Osteoblast (primary cell): ENCODE measurements at regions not wholly inside any gene's neighbourhood (a gene's known extent, or its start where the extent isn't known, plus 50 kb on each side); places are given as distances from the start of the nearest gene placed in this dataset.

Source experiments
- DNase-seq: peaks from one replicate; pipeline ENCODE4 v3.0.0; 2011; ENCODE audit warnings: low spot score, mixed read lengths; ENCODE audit not compliant: insufficient read length; ENCODE audit errors: missing footprints
- H2AFZ ChIP-seq: 2 replicates; pipeline ENCODE4 v1.6.0; 2011; ENCODE audit warnings: mild to moderate bottlenecking, low read length
- H3K27ac ChIP-seq: 2 replicates; pipeline ENCODE4 v1.5.1; 2011; ENCODE audit warnings: mild to moderate bottlenecking, low read depth, low read length, moderate library complexity
- H3K27me3 ChIP-seq: 2 replicates; pipeline ENCODE4 v1.6.0; 2012; ENCODE audit warnings: mild to moderate bottlenecking, control low read depth, inconsistent platforms, low read length, moderate library complexity; ENCODE audit not compliant: insufficient read depth
- H3K36me3 ChIP-seq: 2 replicates; pipeline ENCODE4 v1.5.1; 2011; ENCODE audit warnings: mild to moderate bottlenecking, low read length, control low read depth, moderate library complexity; ENCODE audit not compliant: insufficient read depth
- H3K4me1 ChIP-seq: 2 replicates; pipeline ENCODE4 v1.5.1; 2011; ENCODE audit warnings: mild to moderate bottlenecking, low read length, control low read depth, moderate library complexity; ENCODE audit not compliant: insufficient read depth
- H3K4me2 ChIP-seq: 2 replicates; pipeline ENCODE4 v1.6.0; 2011; ENCODE audit warnings: mild to moderate bottlenecking, low read length; ENCODE audit not compliant: insufficient read depth
- H3K4me3 ChIP-seq: fragments of 200-600 bp; sonication (generic); 3 replicates; pipeline ENCODE4 v1.5.1; 2012; ENCODE audit warnings: mild to moderate bottlenecking, low read length, inconsistent platforms; ENCODE audit not compliant: insufficient read depth
- H3K79me2 ChIP-seq: 2 replicates; pipeline ENCODE4 v1.6.0; 2012; ENCODE audit warnings: mild to moderate bottlenecking, low read length, control low read depth, inconsistent platforms; ENCODE audit not compliant: insufficient read depth
- H3K9me3 ChIP-seq: 2 replicates; pipeline ENCODE4 v1.5.1; 2011; ENCODE audit warnings: low read depth, low read length, control low read depth
- H4K20me1 ChIP-seq: 2 replicates; pipeline ENCODE4 v1.6.0; 2012; ENCODE audit warnings: mild to moderate bottlenecking, low read length, control low read depth; ENCODE audit not compliant: insufficient read depth
- CTCF ChIP-seq: IDR thresholded peaks from 2 replicates; pipeline ENCODE4 v1.5.1; 2011; ENCODE audit warnings: mild to moderate bottlenecking, low read depth, low read length, moderate library complexity; ENCODE audit errors: extremely low read depth

- H3K9me3 ChIP-seq, result no peaks in the 10 kb centered on the region
- no peak overlapping the region for H3K27ac ChIP-seq
- no peak overlapping the region for H3K4me3 ChIP-seq
- H3K79me2 ChIP-seq, result no peaks in the 10 kb centered on the region
- no peaks in the 10 kb centered on the region for H3K27me3 ChIP-seq
- no peak overlapping the region for H3K4me2 ChIP-seq
- TF ChIP-seq CTCF, result no peak
- DNase-seq, result no peak
- H3K36me3 ChIP-seq, result no peaks in the 10 kb centered on the region
- H4K20me1 ChIP-seq, result no peaks in the 10 kb centered on the region
- H2AFZ ChIP-seq, result no peak overlapping the region
- no peaks in the 10 kb centered on the region for H3K4me1 ChIP-seq
These were observed 400.0 kb upstream of the FLRT2 start for GRCh38 chr14:85129921-85130320.

GRCh38 chr14:85131226-85131922, 398.6 kb upstream of the FLRT2 start:
- Histone ChIP-seq H3K27me3 (no peaks in the 10 kb centered on the region), H3K27ac (no peak overlapping the region), H4K20me1 (no peaks in the 10 kb centered on the region), H3K4me2 (no peak overlapping the region), H3K9me3 (no peaks in the 10 kb centered on the region), H3K36me3 (no peaks in the 10 kb centered on the region), H3K4me1 (no peaks in the 10 kb centered on the region), H3K79me2 (no peaks in the 10 kb centered on the region), H3K4me3 (no peak overlapping the region), H2AFZ (no peak overlapping the region)
- DNase-seq, result no peak
- TF ChIP-seq CTCF, result no peak

GRCh38 chr14:85142982-85143381, 387.0 kb upstream of the FLRT2 start:
- Histone ChIP-seq H3K79me2 (no peaks in the 10 kb centered on the region), H3K4me3 (no peak overlapping the region), H4K20me1 (no peaks in the 10 kb centered on the region), H3K9me3 (no peaks in the 10 kb centered on the region), H2AFZ (no peak overlapping the region), H3K36me3 (no peaks in the 10 kb centered on the region), H3K4me1 (no peaks in the 10 kb centered on the region), H3K4me2 (no peak overlapping the region), H3K27me3 (no peaks in the 10 kb centered on the region), H3K27ac (no peak overlapping the region)
- DNase-seq, result no peak
- no peak for TF ChIP-seq CTCF

- no peak for TF ChIP-seq CTCF
- Histone ChIP-seq H3K9me3 (no peaks in the 10 kb centered on the region), H3K4me1 (no peaks in the 10 kb centered on the region), H3K27me3 (no peaks in the 10 kb centered on the region), H3K4me3 (no peak overlapping the region), H3K79me2 (no peaks in the 10 kb centered on the region), H3K27ac (no peak overlapping the region), H4K20me1 (no peaks in the 10 kb centered on the region), H3K4me2 (no peak overlapping the region), H3K36me3 (no peaks in the 10 kb centered on the region), H2AFZ (no peak overlapping the region)
- no peak for DNase-seq
These were observed 383.2 kb upstream of the FLRT2 start for GRCh38 chr14:85146779-85147178.
